ENCODE measurements at regions not wholly inside any gene's neighbourhood (a gene's known extent, or its start where the extent isn't known, plus 50 kb on each side); places are given as distances from the start of the nearest gene placed in this dataset.
"Not testable (repeated sequence)": the region's sequence is repeated elsewhere in the genome, so short reads cannot be mapped to it uniquely, and the experiment has no call there.

DNA sequence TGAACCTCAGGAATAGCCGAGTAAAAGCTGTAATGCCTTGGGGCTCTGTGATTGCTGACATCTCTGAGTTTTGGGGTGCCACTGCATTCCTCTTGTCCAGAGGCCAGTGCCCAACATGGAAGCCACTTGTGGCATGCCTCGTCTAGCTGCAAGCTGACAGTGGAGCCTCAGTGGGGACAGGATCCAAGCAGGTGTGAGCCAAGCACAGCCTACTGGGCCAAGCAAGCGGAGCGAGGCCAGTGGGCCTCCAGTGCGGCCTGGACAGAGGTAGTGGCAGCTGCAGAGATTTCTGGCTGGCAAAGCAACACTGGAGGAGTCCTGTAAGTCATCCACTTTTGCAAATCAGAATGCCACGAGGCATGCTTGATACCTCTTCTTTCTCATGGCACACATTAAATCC is 1038.2 kb upstream of the CNTN5 start:
- no peak for DNase-seq

DNA sequence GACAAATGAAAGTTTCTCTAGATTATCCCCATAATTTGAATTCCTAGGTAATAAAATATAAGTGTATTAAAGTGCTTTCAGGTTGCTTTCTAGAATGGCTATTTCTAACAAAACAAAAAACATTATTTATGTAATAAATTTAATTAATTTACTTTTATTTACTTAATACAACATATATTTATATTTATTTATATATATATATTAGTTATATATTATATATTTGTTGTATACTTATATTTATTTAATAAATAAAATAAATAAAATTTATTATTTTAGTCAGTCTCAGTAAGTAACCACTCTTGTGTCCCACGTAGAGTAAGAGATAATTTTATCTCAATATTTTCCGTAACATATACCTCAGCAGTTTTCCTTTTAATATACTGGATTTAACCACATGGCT is 1031.6 kb upstream of the CNTN5 start:
- no peak for DNase-seq

DNA sequence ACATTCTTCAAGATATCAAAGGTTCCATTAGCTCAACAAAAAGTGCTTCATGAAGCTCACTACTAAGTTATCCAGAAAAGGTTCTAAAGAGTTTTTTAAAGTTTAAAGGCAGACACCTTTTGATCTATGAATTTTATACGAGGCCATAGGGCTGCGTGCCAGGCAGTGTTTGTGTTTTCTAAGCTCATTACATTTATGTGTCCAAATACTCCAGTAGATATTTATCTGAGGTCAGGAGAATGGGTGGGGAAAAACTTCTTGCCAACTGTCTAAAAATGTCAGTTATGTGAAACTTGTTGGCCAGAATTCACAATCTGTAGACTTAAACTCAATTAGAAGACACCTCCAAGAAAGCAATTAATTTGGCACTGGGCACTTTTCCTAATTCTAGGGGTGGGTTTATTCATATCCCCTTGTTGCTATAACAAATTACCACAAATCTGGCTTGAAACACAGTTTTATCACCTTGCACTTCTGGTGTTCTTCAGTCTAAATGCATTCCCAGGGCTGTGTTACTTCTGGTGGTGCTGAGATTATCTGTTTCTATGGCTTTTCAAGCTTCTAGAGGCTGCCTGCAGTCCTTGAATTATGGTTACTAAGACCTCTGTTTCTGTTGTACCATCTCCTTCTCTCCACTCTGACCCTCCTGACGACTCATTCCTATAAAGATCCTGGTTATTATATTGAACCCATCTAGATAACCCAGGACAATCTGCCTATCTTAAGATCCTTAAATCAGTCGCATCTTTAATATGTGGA is 1030.4 kb upstream of the CNTN5 start:
- no peak for DNase-seq

DNA sequence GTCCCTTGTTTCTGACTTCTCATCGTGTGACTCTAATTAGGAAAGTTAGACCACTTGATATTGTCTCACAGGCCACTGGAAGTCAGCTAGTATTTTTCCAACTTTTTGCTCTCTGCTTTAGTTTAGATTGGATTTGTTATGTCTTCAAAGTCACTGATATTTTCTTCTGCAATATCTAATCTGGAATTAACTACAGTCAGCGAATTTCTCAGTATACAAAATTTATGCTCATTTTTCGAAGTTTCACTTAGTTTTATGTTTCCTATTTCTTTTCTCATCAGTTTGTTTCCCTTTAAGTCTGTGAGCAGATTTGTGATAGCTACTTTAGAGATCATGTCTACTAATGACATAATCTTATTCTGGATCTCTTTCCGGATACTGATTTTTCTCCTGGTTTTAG is 1027.2 kb upstream of the CNTN5 start:
- DNase-seq: no peak

DNA sequence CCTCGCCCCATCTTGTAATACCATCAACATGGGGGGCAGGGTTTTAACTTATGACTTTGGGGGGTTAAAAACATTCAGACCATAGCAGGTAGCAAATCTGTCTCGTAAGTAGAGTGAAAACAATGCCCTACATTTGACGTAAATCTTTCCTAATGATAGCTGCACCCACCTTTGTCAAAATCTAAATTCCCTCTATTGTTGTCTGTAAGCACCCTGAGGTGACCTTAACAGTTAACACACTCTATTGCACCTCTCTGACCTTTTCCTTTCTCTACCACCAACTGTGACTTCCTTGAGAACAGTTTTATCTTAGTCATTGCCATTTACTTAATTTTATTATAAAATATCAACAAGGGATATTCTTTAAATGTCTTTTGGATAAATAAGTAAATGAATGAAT is 1024.9 kb upstream of the CNTN5 start:
- DNase-seq: no peak

DNA sequence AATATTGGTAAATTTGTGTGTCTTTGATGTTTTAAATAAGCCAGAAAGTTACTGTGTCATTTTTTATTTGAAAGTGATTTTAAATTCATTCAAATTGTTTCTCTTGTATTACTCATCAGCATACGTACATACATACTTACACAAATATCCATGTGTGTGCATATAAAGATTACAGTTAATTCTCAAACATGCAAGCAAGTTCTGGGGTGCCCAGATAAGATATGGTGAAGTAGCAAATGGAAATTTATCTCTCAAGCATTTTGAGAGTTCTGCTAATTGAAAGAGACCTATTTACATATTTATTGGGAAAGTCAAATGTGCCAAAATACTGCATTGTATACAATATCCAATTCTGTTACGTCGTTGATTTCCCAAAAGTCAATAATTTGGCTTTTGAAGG is 1024.0 kb upstream of the CNTN5 start:
- no peak for DNase-seq

DNA sequence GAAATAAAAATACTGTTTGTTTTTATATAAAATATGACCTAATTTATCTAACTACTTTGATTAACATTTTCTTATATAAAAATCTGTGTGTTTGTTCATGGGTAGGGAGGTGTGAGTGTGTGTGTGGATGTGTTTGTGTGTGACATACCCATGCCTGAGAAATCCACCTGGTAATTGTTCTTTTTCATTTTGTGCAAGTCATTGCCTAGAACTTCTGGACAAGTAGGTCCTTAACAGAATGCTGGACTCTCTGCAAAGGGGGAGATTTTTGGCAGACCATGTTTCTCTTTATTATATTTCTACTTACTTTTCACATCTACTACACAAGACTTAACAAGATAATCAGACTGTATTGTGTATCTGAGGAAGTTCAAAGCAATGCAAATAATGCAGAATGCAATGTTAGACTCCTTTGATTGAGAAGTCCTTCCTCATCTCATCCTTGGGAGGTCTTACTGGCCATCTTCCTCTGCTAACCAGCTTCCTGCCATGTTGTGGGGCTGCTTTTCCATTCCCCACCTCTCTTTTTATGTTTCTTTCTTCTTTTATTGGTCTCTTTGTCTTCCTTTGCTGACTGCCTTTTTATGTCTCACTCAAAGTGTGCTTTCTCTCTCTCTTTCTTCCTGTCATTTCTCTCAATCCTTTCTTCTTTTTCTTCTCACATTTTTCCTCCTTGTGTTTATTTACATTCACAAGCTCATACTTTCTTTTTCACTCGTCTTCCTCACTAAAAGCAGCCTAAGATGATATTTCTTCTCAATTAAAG is 1017.0 kb upstream of the CNTN5 start:
- DNase-seq: no peak

DNA sequence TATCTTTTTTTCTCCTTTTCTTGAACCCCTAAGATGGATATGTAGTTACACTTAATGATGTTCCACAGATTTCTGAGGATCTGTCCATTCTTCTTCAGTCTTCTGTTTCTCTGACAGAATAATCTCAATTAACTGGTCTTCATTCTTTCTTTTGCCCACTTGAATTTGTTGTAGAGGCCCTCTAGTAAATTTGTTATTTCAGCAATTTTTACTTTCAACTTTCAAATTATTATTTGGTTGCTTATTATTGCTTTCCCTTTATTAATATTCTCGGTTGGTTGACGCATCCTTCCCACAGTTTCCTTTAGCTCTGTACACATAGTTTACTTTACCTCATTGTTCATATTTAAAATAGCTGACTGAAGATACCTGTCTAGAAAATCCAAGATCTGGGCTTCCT is 1013.7 kb upstream of the CNTN5 start:
- no peak for DNase-seq

DNA sequence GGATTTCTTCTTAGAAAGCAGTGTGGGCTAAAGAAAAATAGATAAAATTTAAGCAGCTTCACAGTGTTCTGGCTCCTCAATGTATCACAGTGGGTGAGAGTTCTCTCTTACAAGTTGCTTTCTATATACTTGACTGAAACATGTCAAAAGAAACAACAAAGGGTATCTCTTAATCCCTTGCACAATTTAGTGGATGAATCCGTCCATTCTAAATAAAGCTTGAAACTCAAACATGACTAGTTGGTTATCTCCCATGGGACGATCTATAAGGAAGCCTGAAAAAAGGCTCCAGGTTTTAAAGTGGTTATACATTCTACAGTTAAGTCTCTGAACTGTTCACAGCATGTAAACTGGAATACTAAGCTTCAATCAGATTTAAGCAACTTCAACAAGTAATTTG is 993.1 kb upstream of the CNTN5 start:
- no peak for DNase-seq

DNA sequence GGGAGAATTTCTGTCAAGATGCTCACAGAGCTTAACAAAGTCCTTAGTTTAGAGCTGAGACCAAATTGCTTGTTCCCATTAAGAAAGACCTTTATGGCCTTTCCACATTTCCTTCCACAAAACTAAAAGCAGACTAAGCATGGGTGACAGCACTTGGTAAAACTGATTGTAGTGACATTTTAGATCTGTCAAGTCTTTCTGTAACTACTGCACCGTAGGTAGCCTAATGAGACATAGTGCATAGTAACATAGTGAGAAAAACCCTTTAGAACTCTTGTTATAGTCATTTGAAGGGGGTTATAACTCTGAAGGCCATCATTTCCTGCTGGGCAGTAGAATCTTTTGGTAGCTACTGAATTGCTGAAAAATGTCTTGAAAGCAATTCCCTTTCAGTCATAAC is 990.9 kb upstream of the CNTN5 start:
- no peak for DNase-seq

DNA sequence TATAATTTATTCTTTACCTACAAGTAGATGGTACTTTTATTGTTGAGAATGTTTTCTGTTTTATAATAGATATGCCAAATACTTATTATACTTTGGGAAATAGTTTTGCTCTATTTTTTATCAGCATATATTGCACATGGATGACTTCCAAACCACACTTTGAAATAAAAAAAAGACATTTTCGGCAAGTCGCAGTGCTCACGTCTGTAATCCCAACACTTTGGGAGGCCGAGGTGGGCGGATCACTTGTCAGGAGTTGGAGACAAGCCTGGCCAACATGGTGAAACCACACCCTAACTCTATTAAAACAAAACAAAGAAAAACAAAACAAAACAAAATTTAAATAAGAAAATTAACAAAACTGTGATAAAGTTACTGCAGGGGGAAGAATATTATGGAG is 983.9 kb upstream of the CNTN5 start:
- no peak for DNase-seq

DNA sequence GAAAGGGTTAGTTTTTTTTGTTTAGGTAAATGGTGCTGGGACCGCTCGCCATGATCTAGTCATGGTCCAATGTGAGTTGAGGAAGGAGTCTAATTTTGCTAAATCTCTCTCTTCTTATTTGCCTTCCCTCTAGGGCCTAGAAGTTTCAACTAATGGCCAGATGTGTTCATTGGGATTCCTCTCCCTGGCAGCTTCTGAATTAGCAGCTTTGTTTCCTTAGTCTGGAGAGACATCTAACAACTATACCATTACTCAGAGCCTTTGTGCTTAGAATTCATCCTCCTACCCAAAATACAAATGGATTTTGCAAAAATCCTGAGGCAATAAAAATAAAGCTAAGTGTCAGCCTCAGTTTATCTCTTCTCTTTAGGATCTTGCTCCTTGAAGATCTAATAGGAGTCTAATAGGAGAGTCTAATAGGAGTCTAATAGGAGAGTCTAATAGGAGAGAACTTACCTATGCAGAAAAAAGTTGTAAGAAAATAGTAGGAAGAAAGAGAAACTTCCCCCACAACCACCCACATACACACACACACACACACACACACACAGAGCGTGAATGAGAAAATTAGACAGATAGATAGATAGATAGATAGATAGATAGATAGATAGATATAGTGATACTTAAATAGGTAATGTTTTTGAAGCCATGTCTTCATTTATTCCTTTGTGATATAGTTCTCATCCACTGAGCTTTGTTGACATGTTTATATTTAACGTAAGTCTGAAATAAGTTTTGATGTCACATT is 980.5 kb upstream of the CNTN5 start:
- DNase-seq: no peak

DNA sequence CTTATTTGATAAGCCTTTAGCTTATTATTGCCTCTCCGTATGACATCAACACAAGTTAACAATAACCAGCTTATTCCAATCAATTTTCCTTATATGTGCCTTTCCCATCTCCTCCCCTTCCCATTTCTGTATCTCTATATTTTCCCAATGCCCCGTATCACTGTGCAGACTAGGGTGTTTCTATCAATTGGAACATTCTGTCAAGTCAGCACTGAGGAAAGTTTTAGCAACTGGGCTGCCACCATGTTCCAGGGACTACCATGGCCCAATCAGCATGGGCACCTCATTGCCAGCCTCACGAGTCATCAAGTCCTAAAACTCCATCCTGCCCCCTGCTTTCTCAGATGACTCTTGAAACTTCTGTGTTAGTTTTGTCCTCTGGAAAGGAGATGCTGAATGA is 973.1 kb upstream of the CNTN5 start:
- DNase-seq: no peak

DNA sequence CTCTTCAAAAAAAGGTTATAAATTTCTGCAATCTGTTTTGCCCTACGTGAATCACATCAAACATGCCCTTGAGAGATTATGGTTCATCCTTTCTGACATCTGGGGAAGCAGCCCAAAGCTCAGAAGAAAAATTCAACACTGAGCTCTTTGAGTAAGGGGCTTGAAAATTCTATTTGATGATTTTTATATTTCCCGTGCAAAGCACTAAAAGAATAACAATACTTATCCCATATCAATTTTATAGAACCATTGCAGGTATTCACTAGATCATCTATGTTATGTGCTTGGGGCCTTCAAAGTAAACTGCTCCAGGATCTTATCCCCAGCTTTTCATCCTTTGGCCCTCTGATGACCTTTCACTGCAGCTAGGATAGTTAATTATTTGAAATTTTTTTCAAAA is 966.9 kb upstream of the CNTN5 start:
- no peak for DNase-seq

DNA sequence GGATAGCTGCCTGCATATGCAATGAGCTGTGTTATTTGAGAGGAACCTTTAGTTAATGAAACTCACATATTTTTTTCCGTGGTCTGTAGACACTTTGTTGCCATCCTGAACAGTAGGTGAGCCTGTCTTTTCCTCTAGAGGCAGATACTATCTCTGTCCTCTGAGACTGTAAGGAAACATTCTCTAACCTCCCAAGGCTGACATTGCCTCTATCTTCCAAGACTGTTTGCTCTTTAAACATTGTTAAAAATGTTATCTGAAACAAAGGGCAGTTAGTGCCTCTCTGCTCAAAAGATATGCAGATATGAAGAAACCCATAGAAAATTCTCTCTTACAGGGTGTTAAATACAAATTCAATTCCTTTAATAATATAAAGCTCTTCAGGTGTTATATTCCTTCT is 963.8 kb upstream of the CNTN5 start:
- DNase-seq: no peak

DNA sequence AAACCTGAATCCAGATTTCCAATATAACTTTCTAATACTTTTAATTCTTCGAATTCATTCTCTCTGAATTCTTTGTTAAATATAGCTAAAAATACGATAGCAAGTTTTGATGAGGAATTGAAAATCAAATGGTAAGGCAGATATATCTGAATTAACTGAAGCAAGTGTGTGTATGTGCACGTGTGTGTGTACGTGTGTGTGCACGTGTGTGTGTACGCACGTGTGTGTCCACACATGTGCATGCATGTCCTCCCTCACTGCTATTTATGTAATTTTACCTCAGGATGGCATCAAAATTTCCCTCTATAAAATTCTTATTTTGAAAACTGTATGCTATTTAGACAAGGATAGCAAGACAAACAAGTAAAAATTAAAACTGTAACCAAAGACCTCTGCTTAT is 961.3 kb upstream of the CNTN5 start:
- DNase-seq: no peak

DNA sequence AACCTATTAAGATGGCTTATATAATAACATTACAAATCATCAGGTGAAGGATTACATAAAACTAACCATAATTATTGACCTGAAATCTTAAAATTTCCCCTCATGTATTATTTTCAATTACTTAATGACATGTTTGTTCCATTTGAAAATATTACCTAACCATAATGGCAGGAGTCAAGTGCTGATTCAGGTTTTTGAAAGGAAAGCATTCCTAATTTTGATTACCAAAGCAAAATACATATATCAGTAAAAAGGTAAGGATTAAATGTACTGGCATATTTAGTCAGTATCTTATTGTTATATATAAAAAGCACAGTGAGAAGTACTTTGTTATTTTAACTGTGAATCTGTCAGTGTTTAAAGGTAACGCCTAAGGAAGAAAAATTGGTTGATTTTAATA is 960.0 kb upstream of the CNTN5 start:
- DNase-seq: no peak

DNA sequence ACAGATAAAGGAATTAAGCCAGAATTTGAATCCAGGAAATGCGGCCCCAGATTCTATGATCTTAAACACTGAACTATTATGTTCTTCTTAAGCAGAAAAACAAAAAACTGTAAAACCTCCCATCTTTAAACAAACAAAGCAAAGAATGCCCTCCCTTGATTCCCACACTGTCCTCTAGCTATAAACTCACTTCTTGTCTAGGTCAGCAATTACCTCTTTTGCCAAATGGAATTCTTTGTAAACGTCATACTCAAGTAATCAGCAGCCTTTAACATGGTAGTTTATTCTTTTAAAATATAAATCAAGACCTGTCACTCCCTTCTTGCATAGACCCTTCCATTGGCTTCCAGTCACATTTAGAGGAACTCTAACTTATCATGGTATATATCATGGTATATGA is 958.9 kb upstream of the CNTN5 start:
- no peak for DNase-seq

DNA sequence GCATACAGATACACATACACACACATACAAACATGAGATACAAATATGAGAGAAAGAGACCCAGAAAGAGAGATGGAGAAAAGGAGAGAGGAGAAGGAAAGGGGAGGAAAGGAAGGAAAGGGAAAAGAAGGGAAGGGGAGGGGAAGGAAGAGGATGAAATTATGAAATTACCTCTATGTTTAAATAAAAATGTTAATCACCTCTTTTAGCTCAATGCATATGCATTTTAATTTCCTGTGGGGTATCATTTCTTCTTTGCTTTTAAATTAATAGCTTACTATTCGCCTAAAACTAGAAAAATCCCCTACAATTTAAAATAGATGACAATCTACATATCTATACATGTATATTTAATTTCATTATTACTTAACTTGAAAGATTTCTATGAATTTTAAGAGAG is 958.0 kb upstream of the CNTN5 start:
- DNase-seq: no peak

DNA sequence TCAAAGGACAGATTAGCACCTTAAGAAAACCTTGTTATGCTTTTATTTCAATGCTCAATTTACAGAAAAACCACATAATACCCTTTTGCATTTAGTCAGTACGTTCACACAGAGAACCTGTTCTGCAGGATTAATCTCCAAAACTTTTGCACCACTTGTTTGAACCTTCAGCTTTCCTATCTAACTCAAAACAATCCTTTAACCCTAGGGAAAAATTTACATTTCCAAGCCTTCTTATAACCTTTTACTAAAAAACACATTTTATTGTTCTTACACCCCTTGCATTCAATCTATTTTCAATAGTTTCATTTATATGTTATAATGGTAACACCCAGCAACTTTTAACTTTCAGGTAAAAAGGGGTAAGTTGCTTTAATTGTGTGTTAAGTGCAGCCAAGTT is 952.5 kb upstream of the CNTN5 start:
- DNase-seq: no peak

DNA sequence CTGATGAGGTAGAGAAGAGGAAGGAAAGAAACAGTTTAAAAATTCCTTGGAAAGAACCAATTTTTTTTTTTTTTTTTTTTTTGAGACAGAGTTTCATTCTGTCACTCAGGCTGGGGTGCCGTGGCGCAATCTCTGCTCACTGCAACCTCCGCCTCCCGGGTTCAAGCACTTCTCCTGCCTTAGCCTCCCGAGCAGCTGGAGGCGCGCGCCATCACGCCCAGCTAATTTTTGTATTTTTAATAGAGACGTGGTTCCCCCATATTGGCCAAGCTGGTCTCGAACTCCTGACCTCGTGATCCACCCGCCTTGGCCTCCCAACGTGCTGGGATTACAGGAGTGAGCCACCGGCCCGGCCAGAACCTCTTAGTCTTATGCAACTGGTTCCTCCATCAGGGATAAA is 951.6 kb upstream of the CNTN5 start:
- DNase-seq: not testable (repeated sequence)

DNA sequence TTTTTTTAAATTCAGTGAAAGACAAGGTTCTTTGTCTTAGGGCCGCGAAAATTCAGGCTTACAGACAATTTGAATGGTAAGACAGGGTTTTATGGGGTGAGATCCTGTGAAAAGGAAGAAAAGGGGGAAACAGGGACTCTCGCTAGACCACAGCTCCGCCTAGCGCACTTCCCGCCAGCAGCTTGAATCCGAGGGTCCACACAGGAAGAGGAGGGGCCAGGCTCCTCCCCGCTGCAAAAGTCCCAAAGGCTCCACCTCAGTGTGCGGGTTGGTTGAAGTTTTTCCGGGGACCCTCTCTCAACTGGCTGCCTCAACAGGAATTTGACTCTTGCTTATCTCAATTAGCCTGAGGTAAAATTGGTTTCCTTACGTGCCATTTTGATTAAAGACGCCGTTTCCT is 950.9 kb upstream of the CNTN5 start:
- DNase-seq: no peak

DNA sequence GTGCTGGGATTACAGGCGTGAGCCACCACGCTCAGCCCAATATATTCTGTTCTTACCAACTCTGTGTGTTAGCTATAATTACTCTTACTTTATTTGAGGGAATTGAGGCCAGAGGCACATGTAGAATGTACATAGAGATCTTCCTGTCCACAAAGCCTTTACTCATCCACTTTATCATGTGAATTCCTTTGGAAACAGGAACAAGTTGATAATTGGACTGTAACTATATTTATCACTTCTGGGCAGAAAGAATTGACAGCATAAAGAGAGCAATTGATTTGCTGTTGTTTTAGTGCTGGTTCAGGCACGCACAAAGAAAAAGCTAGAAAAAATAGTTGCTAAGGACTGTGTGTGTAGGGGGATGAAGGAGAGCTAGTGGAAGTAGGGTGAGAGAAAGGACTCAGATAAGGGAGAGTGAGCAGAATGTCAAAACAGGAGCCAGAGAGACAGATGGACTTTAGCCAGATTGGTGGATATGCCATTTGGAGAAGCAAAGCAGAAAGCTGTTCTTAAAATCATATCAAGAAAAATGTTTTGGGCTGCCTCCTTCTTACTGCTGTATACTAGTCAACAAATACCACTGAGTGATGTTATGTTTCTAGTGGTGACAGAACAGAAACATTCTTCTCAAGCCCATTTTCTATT is 929.8 kb upstream of the CNTN5 start:
- DNase-seq: peak; percentile 9

DNA sequence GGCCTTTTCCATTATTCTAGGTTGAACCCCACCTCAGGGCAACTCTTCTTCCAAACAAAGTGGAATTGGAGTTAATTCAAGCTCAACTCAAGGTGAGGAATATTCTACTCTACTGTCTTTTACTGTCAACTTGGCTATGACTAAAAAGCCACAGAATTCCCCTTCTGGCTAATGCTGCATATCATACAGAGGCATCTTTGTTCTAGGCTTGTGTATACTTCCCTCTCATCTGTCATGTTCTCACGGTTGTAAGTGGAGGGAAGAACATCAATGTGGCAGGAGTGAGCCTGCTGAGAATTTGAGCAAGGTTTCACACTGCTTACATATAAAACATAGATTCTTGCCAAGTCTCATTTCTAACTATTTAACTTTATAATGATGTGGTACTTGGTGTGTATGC is 921.4 kb upstream of the CNTN5 start:
- no peak for DNase-seq
